ENCODE measurements at regions not wholly inside any gene's neighbourhood (a gene's known extent, or its start where the extent isn't known, plus 50 kb on each side); places are given as distances from the start of the nearest gene placed in this dataset.

GRCh38 chr10:33086100-33086499, 128.1 kb upstream of the ITGB1 start:
- no peaks in the 10 kb centered on the region for H3K23me2 ChIP-seq (ENCODE audit: low read depth, low read length)
- H3K27ac ChIP-seq (ENCODE audit: low read depth, low read length), result no peak overlapping the region
- TF ChIP-seq RBBP5 (IDR thresholded peaks at IDR 0.05; ENCODE audit: borderline replicate concordance, low read depth, low read length), result no peak
- no peak for TF ChIP-seq SP4 (IDR thresholded peaks at IDR 0.05; ENCODE audit: low read length)
- no peak for TF ChIP-seq CREB1 (IDR thresholded peaks at IDR 0.05)
- TF ChIP-seq EGR1 (IDR thresholded peaks at IDR 0.05; ENCODE audit: borderline replicate concordance, low read depth, low read length), result no peak
- no peaks in the 10 kb centered on the region for H3K9me3 ChIP-seq (ENCODE audit: insufficient read depth in 2 of 2, low read depth in 1 of 2, low read length in 1 of 2)
- 87% methylated on average over 5 of the region's 5 CpGs; no CpG with 5 or more reads in 1 of the 2 experiments for WGBS, 2 experiments (ENCODE audit: extremely low coverage in 1 of 2, insufficient coverage in 1 of 2, insufficient read length in 1 of 2, insufficient replicate concordance in 2 of 2, low coverage in 1 of 2, low lambda C conversion rate in 2 of 2, missing lambda C conversion rate in 1 of 2)
- H3K14ac ChIP-seq (ENCODE audit: insufficient read length), result no peak overlapping the region
- no peak for FAIRE-seq
- no peak overlapping the region for H3K9ac ChIP-seq (replicated peaks in 1 of 4; ENCODE audit: extremely low read depth in 1 of 4, low read depth in 3 of 4, low read length in 3 of 4)
- ChIA-PET POLR2A (ENCODE audit: partially characterized antibody) (interaction anchor here (1.1 kb wide), 1 partner anchor 30 kb away, joined by 3 read pairs; no protein-coding TSS in a partner anchor), CTCF (ENCODE audit: partially characterized antibody) (interaction anchor here (0.7 kb wide), 1 partner anchor 691 kb away, joined by 3 read pairs; no protein-coding TSS in a partner anchor)
- peaks cover 0 to 3% (median 0%) of the 10 kb centered on the region in 4 experiments; a peak in 2 of 7 replicates for H3K4me1 ChIP-seq (replicated peaks in 1 of 4; ENCODE audit: control insufficient read depth in 3 of 4, insufficient read depth in 4 of 4, low read length in 3 of 4)
- H2AK5ac ChIP-seq (ENCODE audit: low read depth, low read length), result no peak overlapping the region
- no peaks in the 10 kb centered on the region for H4K20me1 ChIP-seq (replicated peaks in 1 of 2; ENCODE audit: control insufficient read depth in 1 of 2, insufficient read depth in 2 of 2, low read length in 2 of 2)
- H2AFZ ChIP-seq (ENCODE audit: low read length), result no peak overlapping the region
- no peak overlapping the region for H2BK5ac ChIP-seq (ENCODE audit: low read depth, low read length)
- no peak overlapping the region for H3K4ac ChIP-seq (replicated peaks; ENCODE audit: insufficient read length, low read depth, low read length)
- H2BK120ac ChIP-seq (replicated peaks; ENCODE audit: low read depth, low read length), result no peak overlapping the region
- no peaks in the 10 kb centered on the region for H3K79me1 ChIP-seq (ENCODE audit: low read depth, low read length)
- no peaks in the 10 kb centered on the region for H3K27me3 ChIP-seq (replicated peaks in 1 of 4; ENCODE audit: control insufficient read depth in 3 of 4, extremely low read depth in 1 of 4, insufficient read depth in 3 of 4, low read length in 3 of 4)
- H3K79me2 ChIP-seq (ENCODE audit: control insufficient read depth in 1 of 2, insufficient read depth in 2 of 2, low read length in 2 of 2), result no peaks in the 10 kb centered on the region
- no peak overlapping the region for H3K23ac ChIP-seq (ENCODE audit: insufficient read length)
- no peak overlapping the region for H3K56ac ChIP-seq (replicated peaks; ENCODE audit: insufficient read length, low read depth, low read length)
- H3K4me3 ChIP-seq (ENCODE audit: extremely low read depth in 1 of 4, insufficient read depth in 2 of 4, low read depth in 3 of 4, low read length in 4 of 4), result no peak overlapping the region
- H3K18ac ChIP-seq (ENCODE audit: extremely low read depth, low read length), result no peak overlapping the region
- H2BK15ac ChIP-seq (ENCODE audit: low read length), result no peak overlapping the region
- H4K5ac ChIP-seq (ENCODE audit: insufficient read length, low read depth, low read length), result no peak overlapping the region
- H4K91ac ChIP-seq (replicated peaks; ENCODE audit: insufficient read length, low read length), result no peak overlapping the region
- no peak overlapping the region for H3K4me2 ChIP-seq (ENCODE audit: insufficient read depth in 1 of 2, low read depth in 2 of 2, low read length in 2 of 2)
- H4K8ac ChIP-seq (ENCODE audit: extremely low read depth, insufficient read depth, low read length), result no peak overlapping the region
- H2BK20ac ChIP-seq (ENCODE audit: low read length), result no peak overlapping the region
- no peak for DNase-seq (ENCODE audit: low read depth in 1 of 2, low spot score in 2 of 2)
- H2BK12ac ChIP-seq (ENCODE audit: low read depth, low read length), result no peak overlapping the region
- H3K36me3 ChIP-seq (ENCODE audit: control insufficient read depth in 2 of 4, insufficient read depth in 4 of 4, low read length in 3 of 4), result no peaks in the 10 kb centered on the region

All from H1 (cell line).